Epidermal melanocyte (primary cell): ENCODE measurements at regions not wholly inside any gene's neighbourhood (a gene's known extent, or its start where the extent isn't known, plus 50 kb on each side); places are given as distances from the start of the nearest gene placed in this dataset.

ENCODE experiments used
- DNase-seq: peaks from one replicate; pipeline ENCODE4 v3.0.0; 2011; ENCODE audit warnings: low spot score; ENCODE audit not compliant: insufficient read length

- no peak for DNase-seq
Observed at GRCh38 chr13:74206061-74206561, 71.9 kb upstream of the KLF12 start.

GRCh38 chr13:74205313-74205690 lies 71.1 kb upstream of the KLF12 start:
- no peak for DNase-seq

- DNase-seq, result no peak
Observed at GRCh38 chr13:74204602-74205312, 70.6 kb upstream of the KLF12 start.

GRCh38 chr13:74203576-74203975 lies 69.4 kb upstream of the KLF12 start:
- no peak for DNase-seq

GRCh38 chr13:74202129-74202813 lies 68.1 kb upstream of the KLF12 start:
- no peak for DNase-seq

GRCh38 chr13:74201530-74201929 lies 67.3 kb upstream of the KLF12 start:
- DNase-seq, result no peak

GRCh38 chr13:74200081-74200480 lies 65.9 kb upstream of the KLF12 start:
- no peak for DNase-seq

- no peak for DNase-seq
Observed at GRCh38 chr13:74197677-74198429, 63.6 kb upstream of the KLF12 start.

- no peak for DNase-seq
Observed at GRCh38 chr13:74194846-74195245, 60.6 kb upstream of the KLF12 start.

GRCh38 chr13:74193391-74193790 lies 59.2 kb upstream of the KLF12 start:
- no peak for DNase-seq

GRCh38 chr13:74191410-74191809 lies 57.2 kb upstream of the KLF12 start:
- DNase-seq, result no peak

- DNase-seq, result no peak
Observed at GRCh38 chr13:74190999-74191398, 56.8 kb upstream of the KLF12 start.

- no peak for DNase-seq
Observed at GRCh38 chr13:74187564-74187963, 53.4 kb upstream of the KLF12 start.

- no peak for DNase-seq
Observed at GRCh38 chr13:74184283-74184682, 50.1 kb upstream of the KLF12 start.
